DMS153 (cell line): ENCODE measurements at regions not wholly inside any gene's neighbourhood (a gene's known extent, or its start where the extent isn't known, plus 50 kb on each side); places are given as distances from the start of the nearest gene placed in this dataset.
A peak's percentile ranks its signal among the peaks of the same experiment; 100 is the strongest.

ENCODE experiments used
- DNase-seq: peaks from one replicate; lab custom pipeline; 2025; lab: John Stamatoyannopoulos, UW

GRCh38 chr13:111456452-111457230 is 136.2 kb downstream of the TEX29 start:
- DNase-seq = no peak

- no peak for DNase-seq
These were observed 137.6 kb downstream of the TEX29 start for GRCh38 chr13:111458001-111458531.

- DNase-seq = no peak
These were observed 138.3 kb downstream of the TEX29 start for GRCh38 chr13:111458739-111459138.

GRCh38 chr13:111459803-111460547 is 139.5 kb downstream of the TEX29 start:
- no peak for DNase-seq

- DNase-seq = peak; percentile 55
These were observed 140.4 kb downstream of the TEX29 start for GRCh38 chr13:111460548-111461444.

GRCh38 chr13:111461445-111462149 is 141.2 kb downstream of the TEX29 start:
- no peak for DNase-seq

GRCh38 chr13:111462221-111462764 is 141.9 kb downstream of the TEX29 start:
- no peak for DNase-seq

- DNase-seq = no peak
These were observed 142.5 kb downstream of the TEX29 start for GRCh38 chr13:111462944-111463343.

- no peak for DNase-seq
These were observed 146.9 kb downstream of the TEX29 start for GRCh38 chr13:111467111-111467890.

GRCh38 chr13:111468037-111468959 is 147.9 kb downstream of the TEX29 start:
- no peak for DNase-seq

GRCh38 chr13:111469450-111469849 is 149.0 kb downstream of the TEX29 start:
- DNase-seq = no peak

GRCh38 chr13:111469916-111470506 is 149.6 kb downstream of the TEX29 start:
- no peak for DNase-seq

GRCh38 chr13:111470933-111471332 is 150.5 kb downstream of the TEX29 start:
- DNase-seq = no peak

GRCh38 chr13:111472083-111472482 is 151.6 kb downstream of the TEX29 start:
- DNase-seq = no peak

GRCh38 chr13:111472559-111473460 is 152.4 kb downstream of the TEX29 start:
- DNase-seq = no peak

GRCh38 chr13:111474136-111475002 is 153.9 kb downstream of the TEX29 start:
- DNase-seq = peak; percentile 52

GRCh38 chr13:111475488-111475887 is 155.0 kb downstream of the TEX29 start:
- no peak for DNase-seq
